Pons (tissue), 1 donor: ENCODE measurements at regions not wholly inside any gene's neighbourhood (a gene's known extent, or its start where the extent isn't known, plus 50 kb on each side); places are given as distances from the start of the nearest gene placed in this dataset.
A peak's percentile ranks its signal among the peaks of the same experiment; 100 is the strongest.

ENCODE experiments used
- DNase-seq: peaks from one replicate; pipeline ENCODE4 v3.0.0-alpha.2; 2016; ENCODE audit warnings: low spot score

DNA sequence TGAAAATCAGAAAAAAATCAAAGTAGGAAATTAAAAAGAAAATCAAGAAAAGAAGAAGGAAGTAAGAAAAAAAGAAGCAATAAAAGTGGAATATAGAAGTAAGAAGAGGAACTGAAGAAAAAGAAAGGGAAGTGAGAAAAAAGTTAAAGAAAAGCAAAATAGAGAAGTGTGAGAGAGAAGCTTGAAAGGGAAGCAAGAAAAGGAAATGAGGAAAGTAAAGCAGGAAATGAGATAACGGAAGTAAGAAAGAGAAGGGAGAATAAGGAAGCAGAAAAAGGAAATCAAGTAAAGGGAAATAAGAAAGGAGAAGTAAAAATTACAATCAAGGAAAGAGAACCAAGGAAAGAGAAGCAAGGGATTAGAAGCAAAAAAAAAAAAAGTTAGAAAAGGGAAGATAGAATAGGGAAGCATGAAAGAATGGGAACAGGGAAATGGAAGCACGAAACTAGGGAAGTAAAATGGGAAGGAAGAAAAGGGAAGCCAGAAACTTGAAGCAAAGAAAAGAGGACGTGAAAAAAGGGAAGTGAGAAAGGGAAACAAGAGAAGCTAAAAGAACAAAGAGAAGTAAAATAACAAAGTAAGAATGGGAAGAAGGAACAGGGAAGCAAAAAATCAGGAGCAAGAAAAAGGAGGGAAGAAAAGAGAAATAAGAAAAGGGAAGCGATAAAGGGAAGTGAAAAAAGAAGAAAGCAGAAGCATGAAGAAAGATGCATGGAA lies 243.3 kb upstream of the NCKAP5 start:
- no peak for DNase-seq

DNA sequence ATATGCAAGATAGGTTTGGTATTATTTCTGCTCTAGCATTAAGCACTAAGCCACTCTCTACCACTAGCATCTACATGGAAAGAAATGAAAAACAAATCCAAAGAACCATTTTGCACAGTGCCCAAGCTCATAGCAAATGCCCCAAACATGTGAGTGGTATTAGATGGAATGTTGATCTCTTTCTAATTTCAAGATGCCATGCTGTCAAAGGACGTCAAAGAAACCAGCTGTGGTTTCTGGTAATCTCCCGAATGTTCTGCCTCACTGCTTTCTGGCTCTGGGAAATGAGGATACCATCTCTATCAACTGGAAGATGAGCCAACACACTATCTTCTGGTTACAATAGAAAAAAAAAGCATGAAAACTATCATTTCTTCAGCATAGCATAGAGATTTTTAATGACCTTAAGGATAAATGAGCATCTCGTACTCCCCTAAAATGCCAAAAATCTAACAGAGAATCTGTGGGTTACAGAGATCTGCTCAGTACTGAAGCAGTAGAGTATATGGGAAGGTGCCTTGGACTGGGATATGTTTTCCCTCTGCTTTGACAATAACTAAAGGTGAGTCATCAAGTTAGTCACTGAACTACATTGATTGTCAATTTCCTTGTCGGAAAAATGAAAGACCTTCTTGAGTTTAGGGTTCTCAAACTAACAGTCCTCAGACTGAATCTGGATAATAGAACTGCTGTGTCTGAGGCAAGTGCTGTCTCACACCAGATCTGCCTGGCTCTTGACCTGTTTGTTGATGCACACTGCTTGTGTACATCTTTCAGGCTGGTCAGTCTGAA lies 244.8 kb upstream of the NCKAP5 start:
- no peak for DNase-seq

DNA sequence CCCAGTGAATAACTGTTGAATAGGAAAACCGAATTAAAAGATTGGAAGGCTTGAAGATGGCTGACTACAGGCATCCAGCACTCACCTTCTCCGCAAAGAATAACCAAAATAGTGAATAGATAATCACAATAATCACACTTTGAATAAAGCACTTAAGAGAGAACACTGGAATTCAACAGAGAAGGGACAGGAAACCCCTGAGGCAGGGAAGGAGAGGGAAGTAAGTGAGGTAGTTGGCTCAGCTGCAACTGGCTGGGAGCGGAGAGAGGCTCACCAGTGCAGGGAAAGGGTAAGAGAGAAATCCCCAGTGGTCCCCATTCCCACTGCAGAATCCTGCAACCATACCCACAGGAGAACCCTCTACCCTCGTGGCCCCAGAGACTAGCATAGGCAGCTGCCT lies 246.6 kb upstream of the NCKAP5 start:
- DNase-seq: no peak

DNA sequence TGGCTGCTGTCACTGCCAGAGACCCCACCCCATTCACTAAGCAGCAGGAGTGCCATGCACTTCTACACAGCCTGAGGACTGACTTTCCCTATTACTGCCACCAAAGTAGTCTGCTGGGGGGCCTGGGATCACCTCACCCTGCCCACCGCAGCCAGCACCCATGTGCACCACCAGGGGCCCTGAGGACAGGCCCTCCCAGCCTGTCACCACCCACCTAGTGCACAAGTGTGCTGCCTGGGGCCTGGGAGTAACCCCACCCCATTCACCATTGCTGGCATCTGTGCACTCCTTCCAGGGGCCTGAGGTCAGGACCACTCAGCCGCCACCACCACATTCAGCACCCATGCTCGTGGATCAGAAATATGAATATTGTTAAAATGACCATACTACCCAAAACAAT lies 247.8 kb upstream of the NCKAP5 start:
- no peak for DNase-seq

DNA sequence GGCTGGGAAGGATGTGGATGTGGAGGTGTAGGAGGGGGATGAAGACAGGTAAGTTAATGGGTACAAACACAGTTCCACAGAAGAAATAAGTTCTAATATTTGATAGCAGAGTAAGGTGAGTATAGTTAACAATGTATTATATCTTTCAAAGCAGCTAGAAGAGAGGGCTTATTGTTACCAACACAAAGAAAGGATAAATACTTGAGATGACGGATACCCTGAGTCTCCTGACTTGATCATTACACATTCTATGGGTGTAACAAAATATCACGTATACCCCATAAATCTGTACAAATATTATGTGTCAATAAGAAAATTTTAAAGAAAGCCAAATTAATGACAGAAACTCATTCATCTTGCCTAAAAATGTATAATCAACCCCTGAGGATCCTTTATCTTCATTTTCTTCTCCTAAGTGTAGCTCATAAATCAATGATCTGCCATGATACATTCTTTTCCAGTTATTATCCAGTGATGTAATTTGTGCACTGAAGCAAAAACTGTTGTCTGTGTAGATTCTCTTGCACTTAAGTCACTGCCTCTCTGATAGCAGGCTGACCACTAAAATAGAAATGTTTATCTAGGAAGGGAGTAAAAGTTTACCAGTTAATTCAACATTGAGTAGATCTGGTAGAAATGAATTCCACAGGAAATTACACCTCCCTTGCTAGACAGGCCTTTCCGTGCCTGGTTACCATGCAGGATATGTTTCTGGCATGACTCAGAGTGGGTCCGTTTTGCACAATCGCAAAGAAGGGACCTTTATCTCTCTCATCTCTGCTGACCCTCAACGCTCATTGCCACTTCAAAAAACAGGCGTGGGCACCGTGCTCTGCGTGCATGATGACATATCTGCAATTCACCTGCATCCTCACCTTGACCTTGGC lies 249.7 kb upstream of the NCKAP5 start:
- DNase-seq: no peak

DNA sequence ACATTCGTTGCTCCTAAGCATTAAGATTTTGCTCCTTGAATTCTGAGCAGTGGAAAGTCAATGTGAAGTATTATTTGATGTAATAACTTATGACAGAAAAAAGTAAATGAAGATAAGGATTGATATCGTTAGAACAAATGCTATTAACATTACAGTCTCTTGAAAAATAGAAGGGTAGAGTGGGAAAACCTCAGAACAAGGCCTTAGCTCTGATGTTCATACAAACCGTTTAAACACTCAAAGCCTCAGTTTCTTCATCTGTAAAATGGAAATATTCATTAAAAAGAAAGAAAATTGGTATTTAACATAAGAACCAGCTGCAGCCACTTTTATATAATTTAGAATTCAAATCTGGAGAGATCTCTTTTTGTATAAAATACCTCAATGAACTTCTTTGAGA lies 250.4 kb upstream of the NCKAP5 start:
- no peak for DNase-seq

DNA sequence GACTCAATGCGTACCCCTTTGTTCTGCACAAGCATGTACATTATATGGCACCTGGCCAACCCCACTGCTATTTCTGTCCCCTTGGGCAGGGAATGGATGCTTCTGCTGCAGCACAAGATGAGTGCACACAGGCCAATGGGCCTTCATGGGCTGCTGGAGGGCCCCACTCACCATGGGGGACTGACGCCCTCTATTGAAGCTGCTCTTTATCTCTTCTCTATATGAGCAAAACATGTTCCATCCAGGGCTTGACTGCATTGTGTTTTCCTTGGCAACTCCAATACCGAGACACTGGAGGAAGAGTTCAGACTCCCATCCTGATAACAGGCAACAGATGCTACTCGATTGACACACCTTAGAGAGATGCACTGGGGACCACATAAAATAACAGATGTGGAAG lies 251.6 kb upstream of the NCKAP5 start:
- no peak for DNase-seq

DNA sequence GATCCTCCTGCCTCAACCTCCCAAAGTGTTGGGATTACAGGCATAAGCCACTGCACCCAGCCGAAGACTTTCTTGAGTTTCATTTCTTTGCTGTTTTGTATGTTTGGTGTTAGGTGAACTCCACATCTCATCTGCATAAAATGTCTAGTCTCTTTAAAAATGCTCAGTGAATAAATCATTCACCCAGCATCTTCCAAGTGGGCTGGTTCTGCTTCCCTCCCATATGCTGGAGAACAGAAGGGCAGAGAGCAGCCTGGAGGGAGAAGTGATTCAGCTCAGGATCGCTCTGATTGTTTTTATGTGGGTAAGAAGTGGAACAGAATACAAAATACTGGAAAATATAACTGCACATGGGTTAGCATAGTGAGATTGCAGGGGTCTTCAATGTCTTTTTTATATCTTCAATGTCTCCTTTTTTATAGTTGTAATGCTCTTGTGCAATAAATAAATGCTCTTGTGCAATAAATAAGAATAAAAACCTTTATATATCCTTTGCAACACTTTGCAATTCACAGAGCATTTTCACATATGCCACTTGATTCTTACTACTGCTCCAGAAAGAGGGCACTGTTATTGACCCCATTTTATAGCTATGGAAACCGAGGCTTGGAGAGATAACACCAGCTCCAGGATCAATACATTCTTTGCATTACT lies 253.0 kb upstream of the NCKAP5 start:
- no peak for DNase-seq

DNA sequence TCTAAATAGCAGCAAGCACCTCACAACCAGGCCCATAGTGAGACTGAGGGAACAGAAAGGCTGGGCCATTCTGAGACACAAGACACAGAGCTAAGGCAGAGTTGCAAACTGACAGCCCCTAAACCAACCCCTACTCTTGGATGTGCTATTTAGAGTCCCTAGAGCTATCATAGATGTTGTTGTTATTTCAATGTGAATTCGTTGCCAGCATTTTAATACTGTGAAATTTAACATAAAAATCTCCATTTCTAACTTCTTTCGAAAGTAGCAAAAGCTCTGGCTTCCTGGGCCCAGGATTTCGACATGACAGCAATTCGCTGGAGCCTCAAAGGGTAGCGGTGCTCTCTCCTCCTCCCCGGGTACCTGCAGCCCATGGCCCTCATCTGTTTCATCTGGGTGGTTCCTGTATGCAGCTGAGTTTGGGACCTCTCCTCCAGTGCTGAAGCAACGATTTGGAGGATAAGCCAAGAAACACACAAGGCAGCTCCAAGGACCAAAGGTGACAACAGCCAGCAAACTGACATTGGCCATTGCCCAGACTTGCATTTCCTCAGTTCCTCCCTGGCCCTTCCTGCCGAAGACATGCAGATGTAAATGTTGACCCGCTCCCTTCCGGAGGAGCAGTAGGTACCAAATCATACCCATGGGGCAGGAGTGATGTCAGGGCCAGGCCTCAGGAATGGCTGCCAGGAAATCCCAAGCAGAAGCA lies 254.4 kb upstream of the NCKAP5 start:
- no peak for DNase-seq

DNA sequence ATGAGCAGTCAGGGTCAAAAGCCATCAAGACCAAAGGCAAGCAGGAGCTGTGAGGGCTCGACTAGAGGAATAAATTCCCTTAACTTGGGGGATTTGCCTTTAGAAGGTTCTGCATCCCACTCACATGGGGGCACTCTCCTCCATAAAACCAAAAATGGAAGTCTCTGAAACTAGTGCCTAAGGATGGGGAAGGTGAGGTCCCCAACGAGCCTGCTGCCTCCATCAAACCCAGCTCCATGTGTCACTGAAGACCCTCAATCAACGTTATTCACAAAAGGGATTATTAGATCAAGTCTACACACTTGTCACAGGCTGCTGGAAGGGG lies 254.9 kb upstream of the NCKAP5 start:
- no peak for DNase-seq

DNA sequence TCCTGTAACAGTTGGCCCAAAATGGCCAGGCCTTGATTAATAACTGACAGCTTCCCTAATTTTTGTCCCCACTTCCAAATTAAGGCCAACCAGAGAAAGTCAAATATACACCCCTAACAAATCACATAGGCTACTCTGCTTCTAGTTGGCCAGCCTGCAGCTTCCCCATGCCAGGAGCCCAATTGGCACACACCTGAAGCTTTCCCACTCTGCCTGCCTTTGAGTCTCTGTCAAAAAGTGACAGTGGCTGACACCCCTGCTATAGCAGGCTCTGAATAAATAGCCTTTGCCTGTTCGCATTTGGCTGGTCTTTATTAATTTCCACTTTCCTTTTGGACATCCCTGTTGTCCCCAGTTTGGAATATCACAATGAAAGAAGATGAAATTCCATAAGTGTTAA lies 256.6 kb upstream of the NCKAP5 start:
- no peak for DNase-seq

DNA sequence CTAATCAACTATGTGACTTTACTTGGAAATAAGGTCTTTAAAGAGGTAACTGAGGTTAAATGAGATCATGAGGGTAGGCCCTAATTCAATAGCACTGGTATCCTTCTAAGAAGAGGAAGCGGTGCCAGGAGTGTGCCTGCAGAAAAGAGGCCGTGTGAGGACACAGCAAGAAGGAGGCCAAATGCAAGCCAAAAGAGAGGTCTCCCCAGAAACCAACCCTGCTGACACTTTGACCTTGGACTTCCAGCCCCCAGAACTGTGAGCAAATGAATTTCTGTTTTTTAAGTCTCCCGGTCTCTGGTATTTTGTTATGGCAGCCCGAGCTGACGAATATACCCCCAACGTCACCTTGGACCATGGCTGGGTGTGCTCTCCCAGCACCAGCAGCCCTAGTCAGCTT lies 257.5 kb upstream of the NCKAP5 start:
- no peak for DNase-seq

DNA sequence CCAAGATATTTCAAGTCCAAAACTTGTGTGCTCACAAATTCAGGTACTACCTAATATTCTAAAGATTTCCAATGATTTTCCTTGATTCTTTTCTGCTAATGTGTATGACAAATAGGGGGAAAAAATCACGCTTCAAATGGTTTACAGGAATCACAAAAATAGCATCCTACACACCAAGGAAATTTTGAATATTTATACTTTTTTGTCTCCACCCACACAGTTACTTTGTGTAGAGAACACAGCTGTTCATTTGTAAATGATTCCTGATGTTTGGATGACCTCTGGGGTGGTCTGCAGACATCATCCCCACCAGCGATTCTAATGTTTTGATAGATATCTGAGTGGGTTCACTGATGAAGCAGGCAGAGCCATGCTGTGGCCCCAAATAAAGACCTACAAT lies 260.6 kb upstream of the NCKAP5 start:
- DNase-seq: no peak

DNA sequence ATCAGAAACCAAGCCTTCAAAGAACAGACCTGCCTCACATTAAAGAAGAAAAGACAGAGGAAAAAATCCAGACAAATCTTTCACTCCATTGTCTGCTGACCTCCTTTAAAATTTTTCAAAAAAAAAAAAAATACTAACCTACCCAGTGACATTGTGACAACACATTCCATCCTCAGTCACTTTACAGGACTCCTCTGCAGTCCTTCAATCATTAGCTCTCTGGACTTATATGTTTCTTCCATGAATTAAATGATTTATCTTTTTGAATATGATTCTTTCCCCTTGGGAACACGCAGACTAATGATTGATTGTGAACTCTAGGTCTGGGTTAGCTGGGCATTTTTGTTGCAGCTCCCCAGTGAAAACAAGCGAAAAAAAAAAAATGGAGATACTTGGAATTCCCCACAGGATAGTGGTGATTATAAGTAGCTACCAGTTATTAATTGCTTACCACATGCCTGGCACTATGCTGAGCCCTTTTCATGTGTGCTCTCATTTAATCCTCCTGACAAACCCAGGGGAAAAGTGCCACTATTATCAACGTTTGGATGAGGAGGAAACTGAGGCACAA lies 261.3 kb upstream of the NCKAP5 start:
- DNase-seq: no peak

DNA sequence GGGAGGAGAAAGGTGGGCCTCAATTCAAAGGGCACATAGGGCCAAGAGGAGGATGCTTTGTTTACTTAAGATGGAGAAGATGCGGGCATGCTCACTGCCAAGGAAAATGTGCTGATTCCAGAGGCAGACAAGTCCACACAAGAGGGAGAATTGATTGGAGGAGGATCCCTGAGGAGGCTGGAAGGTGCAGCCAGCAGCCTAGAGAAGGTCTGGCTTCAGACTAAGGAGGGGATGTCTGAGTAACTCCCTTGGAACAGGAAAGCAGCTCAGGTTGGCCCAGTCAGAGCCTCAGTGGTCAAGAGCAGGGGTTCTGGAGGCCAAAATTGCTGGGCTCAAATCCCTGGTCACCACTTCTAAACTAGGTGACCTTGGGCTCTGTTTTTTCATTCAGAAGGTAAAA lies 265.5 kb upstream of the NCKAP5 start:
- DNase-seq: no peak

DNA sequence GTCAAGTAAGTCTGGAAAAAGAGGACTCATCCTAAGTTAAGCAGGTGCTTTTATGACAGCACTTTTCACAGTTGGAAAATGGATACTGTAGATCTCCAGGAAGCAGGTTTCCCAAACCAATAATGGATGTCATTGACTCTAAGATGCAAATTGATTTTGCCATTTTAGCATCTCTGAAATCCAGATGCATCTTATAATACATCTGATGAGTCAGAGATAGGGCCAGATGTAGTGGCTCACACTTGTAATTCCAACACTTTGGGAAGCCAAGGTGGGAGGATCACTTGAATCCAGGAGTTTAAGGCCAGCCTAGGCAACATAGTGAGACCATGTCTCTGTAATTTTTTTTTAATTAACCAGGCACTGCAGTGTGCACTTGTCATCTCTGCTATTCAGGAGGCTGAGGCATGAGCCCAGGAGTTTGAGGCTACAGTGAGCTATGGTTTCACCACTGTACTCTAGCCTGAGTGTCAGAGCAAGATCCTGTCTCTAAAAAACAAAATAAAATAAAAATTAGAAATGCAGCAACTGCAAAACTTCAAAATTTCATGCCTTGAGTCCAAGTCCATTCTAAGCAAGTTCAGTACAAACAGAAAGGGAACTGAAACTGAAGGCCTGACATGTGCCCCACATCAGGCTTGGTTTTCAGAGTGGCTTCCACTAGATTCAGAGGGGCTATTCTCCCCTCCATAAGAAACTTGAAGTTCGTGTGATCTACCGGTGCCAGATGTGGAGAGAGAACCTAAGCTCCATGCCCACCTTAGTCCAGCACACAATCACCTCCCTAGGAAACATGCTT lies 267.8 kb upstream of the NCKAP5 start:
- DNase-seq: no peak

DNA sequence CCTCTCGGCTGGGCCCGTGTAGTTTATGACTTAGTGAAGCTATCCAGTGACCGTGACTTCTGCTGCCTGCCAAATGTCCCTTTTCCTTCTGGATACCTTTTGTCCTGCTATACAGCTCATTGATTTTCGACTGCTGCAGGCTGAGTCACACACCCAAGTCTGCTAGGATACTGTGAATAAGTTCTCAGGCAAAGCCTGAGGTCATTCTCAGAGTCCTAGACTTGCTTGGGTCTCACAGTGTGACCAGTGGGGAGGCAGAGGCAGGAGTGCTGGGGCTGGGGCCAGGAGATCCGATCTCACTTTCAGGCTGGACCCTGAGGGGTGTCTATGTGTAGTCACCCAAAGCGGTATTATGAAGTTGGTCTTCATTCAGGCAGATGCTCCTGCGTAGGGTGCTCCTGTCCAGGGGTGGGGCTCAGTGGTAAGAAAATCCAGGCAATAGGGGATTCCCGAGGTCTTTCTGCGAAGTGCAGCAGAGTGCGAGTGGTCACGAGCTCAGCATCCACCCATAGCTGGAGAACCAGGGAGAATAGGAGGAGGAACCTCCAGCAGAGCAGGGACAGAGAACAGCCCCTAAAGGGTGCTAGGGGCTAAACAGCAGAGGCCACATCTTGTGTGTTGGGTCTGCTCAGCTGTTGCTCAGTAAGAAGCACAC lies 268.6 kb upstream of the NCKAP5 start:
- DNase-seq: no peak

DNA sequence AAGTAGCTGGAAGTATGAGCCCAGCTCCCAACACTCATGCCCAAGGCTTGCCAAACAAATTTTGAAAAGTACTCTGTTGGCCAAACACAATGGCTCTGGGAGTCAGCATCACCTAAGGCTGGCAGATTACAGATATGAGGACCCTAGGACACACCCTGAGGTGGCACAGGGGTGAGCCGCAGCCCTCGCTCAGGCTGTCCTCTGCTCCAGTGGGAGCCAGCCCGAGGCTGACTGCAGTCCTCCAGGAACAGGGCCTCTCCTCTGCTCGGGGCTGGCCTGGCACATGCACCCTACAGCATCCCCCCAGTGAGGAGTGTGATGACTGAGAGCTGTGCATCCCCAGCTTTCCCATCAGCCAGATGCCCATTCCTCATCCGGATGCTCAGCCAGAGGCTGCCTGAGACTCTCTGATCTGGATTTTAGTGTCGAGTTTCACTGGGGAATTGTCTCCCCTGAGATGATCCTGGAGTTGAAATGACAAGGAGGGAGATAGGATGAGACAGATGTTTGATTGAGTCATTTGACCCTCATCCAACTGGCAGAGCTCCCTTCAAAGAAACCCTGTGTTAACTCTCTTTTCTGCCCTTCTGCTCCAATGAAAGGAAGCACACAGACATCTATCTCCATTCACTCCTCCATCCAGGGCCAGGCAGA lies 269.3 kb upstream of the NCKAP5 start:
- peak; percentile 45 for DNase-seq

DNA sequence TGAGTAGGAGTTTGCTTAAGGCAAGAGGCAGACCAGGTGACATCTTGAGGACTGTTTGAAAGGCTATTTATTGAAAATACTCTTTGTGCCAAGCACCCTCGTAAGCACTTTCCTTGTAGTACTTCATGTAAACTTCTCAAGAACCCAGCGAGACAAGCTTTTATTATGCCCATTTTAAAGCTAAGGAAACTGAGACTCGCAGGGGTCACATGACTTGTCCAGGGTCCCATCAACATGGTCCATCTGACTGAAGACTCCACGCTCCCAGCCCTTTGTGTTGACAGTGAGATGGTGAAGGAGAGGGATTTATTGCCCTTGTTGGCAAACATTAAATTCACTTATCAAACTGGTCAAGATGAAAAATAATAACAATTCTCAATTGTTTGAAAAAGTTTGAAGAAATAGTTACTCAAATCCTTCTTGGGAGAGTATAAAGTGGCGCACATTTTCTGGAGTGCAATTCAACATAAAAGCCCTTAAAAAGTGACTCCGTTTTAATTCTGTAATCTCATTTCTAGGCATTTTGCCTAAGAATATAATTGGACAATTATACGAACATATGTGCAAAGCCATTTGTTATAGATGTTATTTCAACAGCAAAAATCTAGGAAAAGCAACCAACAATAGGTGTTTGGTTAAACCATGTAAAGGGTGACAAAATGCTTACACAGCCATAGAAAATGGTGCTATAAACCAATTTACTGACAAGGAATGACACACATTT lies 270.5 kb upstream of the NCKAP5 start:
- no peak for DNase-seq
